Fibroblast of the conjunctiva (primary cell): ENCODE measurements at regions not wholly inside any gene's neighbourhood (a gene's known extent, or its start where the extent isn't known, plus 50 kb on each side); places are given as distances from the start of the nearest gene placed in this dataset.
"Not testable (repeated sequence)": the region's sequence is repeated elsewhere in the genome, so short reads cannot be mapped to it uniquely, and the experiment has no call there.

ENCODE experiments used
- DNase-seq: peaks from one replicate; pipeline ENCODE4 v3.0.0-alpha.2; 2010; ENCODE audit warnings: low read depth

- no peak for DNase-seq
Observed at GRCh38 chr2:122808286-122808969, 1053.0 kb downstream of the TSN start.

- DNase-seq: not testable (repeated sequence)
Observed at GRCh38 chr2:122812214-122812613, 1056.8 kb downstream of the TSN start.

- no peak for DNase-seq
Observed at GRCh38 chr2:122815120-122815519, 1059.7 kb downstream of the TSN start.

GRCh38 chr2:122816803-122817202, 1061.4 kb downstream of the TSN start:
- no peak for DNase-seq

GRCh38 chr2:122822319-122822718, 1066.9 kb downstream of the TSN start:
- no peak for DNase-seq

- DNase-seq: no peak
Observed at GRCh38 chr2:122830157-122830556, 1074.7 kb downstream of the TSN start.

- no peak for DNase-seq
Observed at GRCh38 chr2:122831649-122832048, 1076.2 kb downstream of the TSN start.

- no peak for DNase-seq
Observed at GRCh38 chr2:122843503-122843902, 1088.1 kb downstream of the TSN start.

- no peak for DNase-seq
Observed at GRCh38 chr2:122851161-122851560, 1095.7 kb downstream of the TSN start.

GRCh38 chr2:122851972-122852531, 1096.6 kb downstream of the TSN start:
- DNase-seq: no peak

GRCh38 chr2:122856696-122857095, 1101.2 kb downstream of the TSN start:
- DNase-seq: no peak

GRCh38 chr2:122858075-122858702, 1102.7 kb downstream of the TSN start:
- DNase-seq: no peak

GRCh38 chr2:122858813-122859212, 1103.4 kb downstream of the TSN start:
- DNase-seq: no peak

- DNase-seq: no peak
Observed at GRCh38 chr2:122859260-122859659, 1103.8 kb downstream of the TSN start.

- DNase-seq: no peak
Observed at GRCh38 chr2:122863532-122863931, 1108.1 kb downstream of the TSN start.

GRCh38 chr2:122864728-122865127, 1109.3 kb downstream of the TSN start:
- DNase-seq: no peak

- no peak for DNase-seq
Observed at GRCh38 chr2:122866095-122866494, 1110.6 kb downstream of the TSN start.

GRCh38 chr2:122867941-122868340, 1112.5 kb downstream of the TSN start:
- DNase-seq: no peak

- no peak for DNase-seq
Observed at GRCh38 chr2:122868646-122869275, 1113.3 kb downstream of the TSN start.

- no peak for DNase-seq
Observed at GRCh38 chr2:122873951-122874350, 1118.5 kb downstream of the TSN start.

GRCh38 chr2:122875091-122875865, 1119.8 kb downstream of the TSN start:
- no peak for DNase-seq

- no peak for DNase-seq
Observed at GRCh38 chr2:122883849-122884248, 1128.4 kb downstream of the TSN start.
